Astrocyte (in vitro differentiated cells and primary cell): ENCODE measurements at regions not wholly inside any gene's neighbourhood (a gene's known extent, or its start where the extent isn't known, plus 50 kb on each side); places are given as distances from the start of the nearest gene placed in this dataset.

Experiments used
- DNase-seq: peaks from one replicate; pipeline ENCODE4 v3.0.0-alpha.2; 2010; ENCODE audit warnings: low read depth
- FAIRE-seq: peaks from 2 replicates; lab custom pipeline; 2011; peaks lifted over from hg19 to GRCh38; lab: Jason Lieb, UNC
- H2AFZ ChIP-seq: 2 replicates; pipeline ENCODE4 v1.6.0; 2012; ENCODE audit warnings: low read depth, low read length, inconsistent platforms
- H3K27ac ChIP-seq: 2 replicates; pipeline ENCODE4 v1.5.1; 2011; ENCODE audit warnings: low read depth, low read length, inconsistent platforms
- H3K27me3 ChIP-seq: 2 replicates; pipeline ENCODE4 v1.6.0; 2011; ENCODE audit warnings: low read length, inconsistent platforms; ENCODE audit not compliant: insufficient read depth
- H3K36me3 ChIP-seq: 2 replicates; pipeline ENCODE4 v1.5.1; 2011; ENCODE audit warnings: low read length, inconsistent platforms; ENCODE audit not compliant: insufficient read depth
- H3K4me1 ChIP-seq: 2 replicates; pipeline ENCODE4 v1.5.1; 2011; ENCODE audit warnings: low read length, inconsistent platforms; ENCODE audit not compliant: insufficient read depth
- H3K4me2 ChIP-seq: 2 replicates; pipeline ENCODE4 v1.6.0; 2012; ENCODE audit warnings: low read length, inconsistent platforms
- H3K4me3 ChIP-seq: 2 replicates; pipeline ENCODE4 v1.5.1; 2011; ENCODE audit warnings: low read depth, mild to moderate bottlenecking, low read length, inconsistent platforms; ENCODE audit not compliant: insufficient read depth
- H3K79me2 ChIP-seq: 2 replicates; pipeline ENCODE4 v1.6.0; 2012; ENCODE audit warnings: mild to moderate bottlenecking, low read length, inconsistent platforms; ENCODE audit not compliant: insufficient read depth
- H3K9ac ChIP-seq: 2 replicates; pipeline ENCODE4 v1.6.0; 2012; ENCODE audit warnings: mild to moderate bottlenecking, low read length, inconsistent platforms
- H3K9me3 ChIP-seq: 2 replicates; pipeline ENCODE4 v1.5.1; 2012; ENCODE audit warnings: low read depth, mild to moderate bottlenecking, low read length, inconsistent platforms; ENCODE audit not compliant: insufficient read depth
- H4K20me1 ChIP-seq: 2 replicates; pipeline ENCODE4 v1.6.0; 2012; ENCODE audit warnings: low read length, inconsistent platforms; ENCODE audit not compliant: insufficient read depth
- H3K27ac Mint-ChIP-seq: one replicate; pipeline ENCODE4 v1.8.0; 2021; ENCODE audit warnings: mild to moderate bottlenecking, mixed read lengths; ENCODE audit not compliant: unreplicated experiment
- H3K27me3 Mint-ChIP-seq: one replicate; pipeline ENCODE4 v1.8.0; 2021; ENCODE audit warnings: low read depth, mixed read lengths; ENCODE audit not compliant: unreplicated experiment
- H3K36me3 Mint-ChIP-seq: one replicate; pipeline ENCODE4 v1.8.0; 2021; ENCODE audit warnings: low read depth, mixed read lengths; ENCODE audit not compliant: unreplicated experiment
- H3K4me1 Mint-ChIP-seq: one replicate; pipeline ENCODE4 v1.8.0; 2021; ENCODE audit warnings: low read depth, mixed read lengths; ENCODE audit not compliant: unreplicated experiment
- H3K4me3 Mint-ChIP-seq: one replicate; pipeline ENCODE4 v1.8.0; 2021; ENCODE audit warnings: mild to moderate bottlenecking, moderate library complexity, mixed read lengths; ENCODE audit not compliant: unreplicated experiment
- H3K9me3 Mint-ChIP-seq: one replicate; pipeline ENCODE4 v1.8.0; 2021; ENCODE audit warnings: mild to moderate bottlenecking, mixed read lengths; ENCODE audit not compliant: unreplicated experiment
- EZH2 ChIP-seq: IDR thresholded peaks from 2 replicates; pipeline ENCODE4 v1.6.1; 2012; ENCODE audit warnings: mild to moderate bottlenecking, low read length, inconsistent platforms; ENCODE audit not compliant: insufficient read depth
- TF ChIP-seq, protein P1 (sequence below): IDR thresholded peaks from 2 replicates; pipeline ENCODE4 v1.5.1; 2011; ENCODE audit warnings: low read depth, mild to moderate bottlenecking, inconsistent platforms, low read length, moderate library complexity; ENCODE audit not compliant: insufficient read depth

- Histone ChIP-seq H3K27ac (no peak overlapping the region), H3K36me3 (no peaks in the 10 kb centered on the region), H3K9me3 (no peaks in the 10 kb centered on the region), H2AFZ (no peak overlapping the region), H3K9ac (no peak overlapping the region), H3K27me3 (peaks cover 3% of the 10 kb centered on the region), H3K4me2 (no peak overlapping the region), H4K20me1 (no peaks in the 10 kb centered on the region), H3K4me1 (no peaks in the 10 kb centered on the region), H3K79me2 (no peaks in the 10 kb centered on the region), H3K4me3 (no peak overlapping the region)
- Mint-ChIP-seq H3K9me3 (peaks cover 9% of the 10 kb centered on the region), H3K27me3 (peaks cover 7% of the 10 kb centered on the region), H3K4me1 (peaks cover 4% of the 10 kb centered on the region), H3K27ac (no peak overlapping the region), H3K36me3 (no peaks in the 10 kb centered on the region), H3K4me3 (no peak overlapping the region)
- DNase-seq: peak; percentile 53
- no peak for FAIRE-seq
- no peak for TF ChIP-seq EZH2
- TF ChIP-seq, protein P1, sequence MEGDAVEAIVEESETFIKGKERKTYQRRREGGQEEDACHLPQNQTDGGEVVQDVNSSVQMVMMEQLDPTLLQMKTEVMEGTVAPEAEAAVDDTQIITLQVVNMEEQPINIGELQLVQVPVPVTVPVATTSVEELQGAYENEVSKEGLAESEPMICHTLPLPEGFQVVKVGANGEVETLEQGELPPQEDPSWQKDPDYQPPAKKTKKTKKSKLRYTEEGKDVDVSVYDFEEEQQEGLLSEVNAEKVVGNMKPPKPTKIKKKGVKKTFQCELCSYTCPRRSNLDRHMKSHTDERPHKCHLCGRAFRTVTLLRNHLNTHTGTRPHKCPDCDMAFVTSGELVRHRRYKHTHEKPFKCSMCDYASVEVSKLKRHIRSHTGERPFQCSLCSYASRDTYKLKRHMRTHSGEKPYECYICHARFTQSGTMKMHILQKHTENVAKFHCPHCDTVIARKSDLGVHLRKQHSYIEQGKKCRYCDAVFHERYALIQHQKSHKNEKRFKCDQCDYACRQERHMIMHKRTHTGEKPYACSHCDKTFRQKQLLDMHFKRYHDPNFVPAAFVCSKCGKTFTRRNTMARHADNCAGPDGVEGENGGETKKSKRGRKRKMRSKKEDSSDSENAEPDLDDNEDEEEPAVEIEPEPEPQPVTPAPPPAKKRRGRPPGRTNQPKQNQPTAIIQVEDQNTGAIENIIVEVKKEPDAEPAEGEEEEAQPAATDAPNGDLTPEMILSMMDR: no peak
Observed at GRCh38 chr10:44280226-44281014, 104.5 kb downstream of the CXCL12 start.

- no peak overlapping the region for H3K9ac ChIP-seq
- H3K4me3 ChIP-seq: no peak overlapping the region
- no peaks in the 10 kb centered on the region for H3K36me3 ChIP-seq
- H4K20me1 ChIP-seq: no peaks in the 10 kb centered on the region
- Mint-ChIP-seq H3K27me3 (peaks cover 4% of the 10 kb centered on the region), H3K4me1 (peaks cover 4% of the 10 kb centered on the region), H3K4me3 (no peak overlapping the region), H3K9me3 (peaks cover 9% of the 10 kb centered on the region), H3K27ac (no peak overlapping the region), H3K36me3 (no peaks in the 10 kb centered on the region)
- H3K4me2 ChIP-seq: no peak overlapping the region
- FAIRE-seq: no peak
- no peak for TF ChIP-seq EZH2
- TF ChIP-seq, protein P1: no peak
- H3K79me2 ChIP-seq: no peaks in the 10 kb centered on the region
- peak; percentile 59 for DNase-seq
- H2AFZ ChIP-seq: no peak overlapping the region
- peaks cover 3% of the 10 kb centered on the region for H3K27me3 ChIP-seq
- no peaks in the 10 kb centered on the region for H3K4me1 ChIP-seq
- no peak overlapping the region for H3K27ac ChIP-seq
- no peaks in the 10 kb centered on the region for H3K9me3 ChIP-seq
Observed at GRCh38 chr10:44279426-44280126, 105.3 kb downstream of the CXCL12 start.
